H9 (cell line): ENCODE measurements at regions not wholly inside any gene's neighbourhood (a gene's known extent, or its start where the extent isn't known, plus 50 kb on each side); places are given as distances from the start of the nearest gene placed in this dataset.

ENCODE experiments used
- DNase-seq: peaks from one replicate; pipeline ENCODE4 v3.0.0-alpha.2; 2017
- H2AFZ ChIP-seq: one replicate; pipeline ENCODE4 v1.6.1; 2013; ENCODE audit warnings: mild to moderate bottlenecking, low read length, control low read depth, moderate library complexity
- H2AK5ac ChIP-seq: 2 replicates; pipeline ENCODE4 v1.6.1; 2013; ENCODE audit warnings: low read length, control low read depth, mixed read lengths; ENCODE audit not compliant: insufficient read length
- H2BK120ac ChIP-seq: one replicate; pipeline ENCODE4 v1.6.1; 2013; ENCODE audit warnings: low read depth, mild to moderate bottlenecking, low read length, control low read depth, inconsistent platforms; ENCODE audit not compliant: poor library complexity, severe bottlenecking
- H2BK12ac ChIP-seq: 2 replicates; pipeline ENCODE4 v1.6.1; 2013; ENCODE audit warnings: low read length, control low read depth, mixed read lengths, low read depth; ENCODE audit not compliant: insufficient read length
- H2BK15ac ChIP-seq: 2 replicates; pipeline ENCODE4 v1.6.1; 2013; ENCODE audit warnings: low read depth, low read length, control low read depth
- H2BK20ac ChIP-seq: one replicate; pipeline ENCODE4 v1.6.1; 2013; ENCODE audit warnings: low read depth, mild to moderate bottlenecking, low read length, control low read depth, inconsistent platforms; ENCODE audit not compliant: poor library complexity, severe bottlenecking
- H2BK5ac ChIP-seq: 2 replicates; pipeline ENCODE4 v1.6.1; 2013; ENCODE audit warnings: low read length, control low read depth, mixed read lengths; ENCODE audit not compliant: insufficient read length
- H3K14ac ChIP-seq: 2 replicates; pipeline ENCODE4 v1.6.1; 2013; ENCODE audit warnings: low read length, control low read depth; ENCODE audit not compliant: insufficient read depth
- H3K18ac ChIP-seq: 2 replicates; pipeline ENCODE4 v1.6.1; 2013; ENCODE audit warnings: low read depth, mild to moderate bottlenecking, mixed read lengths, low read length, control low read depth; ENCODE audit not compliant: insufficient read length
- H3K23ac ChIP-seq: 2 replicates; pipeline ENCODE4 v1.6.1; 2013; ENCODE audit warnings: low read length, control low read depth, mixed read lengths, low read depth; ENCODE audit not compliant: insufficient read length
- H3K23me2 ChIP-seq: 2 replicates; pipeline ENCODE4 v1.6.1; 2013; ENCODE audit warnings: low read depth, mild to moderate bottlenecking, mixed read lengths, low read length, control low read depth; ENCODE audit not compliant: insufficient read length, poor library complexity, severe bottlenecking
- H3K27ac ChIP-seq: 2 replicates; pipeline ENCODE4 v1.5.1; 2013; ENCODE audit warnings: low read length, control low read depth, mixed read lengths, low read depth; ENCODE audit not compliant: insufficient read length
- H3K27me3 ChIP-seq: 2 replicates; pipeline ENCODE4 v1.6.1; 2013; ENCODE audit warnings: low read length, control low read depth, inconsistent platforms; ENCODE audit not compliant: insufficient read depth
- H3K4ac ChIP-seq: 2 replicates; pipeline ENCODE4 v1.6.1; 2013; ENCODE audit warnings: low read depth, mild to moderate bottlenecking, control low read depth, inconsistent platforms, low read length, moderate library complexity
- H3K4me1 ChIP-seq: 2 replicates; pipeline ENCODE4 v1.6.1; 2013; ENCODE audit warnings: low read length, control low read depth, inconsistent platforms; ENCODE audit not compliant: insufficient read depth
- H3K4me2 ChIP-seq: 2 replicates; pipeline ENCODE4 v1.6.1; 2013; ENCODE audit warnings: low read length, control low read depth, mixed read lengths; ENCODE audit not compliant: insufficient read length, insufficient read depth
- H3K56ac ChIP-seq: 2 replicates; pipeline ENCODE4 v1.6.1; 2013; ENCODE audit warnings: low read depth, mild to moderate bottlenecking, mixed read lengths, low read length, control low read depth; ENCODE audit not compliant: insufficient read length
- H3K79me1 ChIP-seq: 2 replicates; pipeline ENCODE4 v1.6.1; 2013; ENCODE audit warnings: low read depth, mild to moderate bottlenecking, moderate library complexity, low read length, control low read depth, inconsistent platforms; ENCODE audit not compliant: insufficient read depth, poor library complexity, severe bottlenecking
- H3K79me2 ChIP-seq: 2 replicates; pipeline ENCODE4 v1.6.1; 2013; ENCODE audit warnings: low read length, control low read depth, inconsistent platforms; ENCODE audit not compliant: insufficient read depth
- H3K9ac ChIP-seq: 2 replicates; pipeline ENCODE4 v1.6.1; 2013; ENCODE audit warnings: low read length, control low read depth, mixed read lengths; ENCODE audit not compliant: insufficient read length; ENCODE audit errors: extremely low read depth
- H3K9me3 ChIP-seq: one replicate; pipeline ENCODE4 v1.6.1; 2013; ENCODE audit warnings: low read depth, low read length, inconsistent platforms; ENCODE audit not compliant: control insufficient read depth
- H3T11ph ChIP-seq: one replicate; pipeline ENCODE4 v1.6.1; 2013; ENCODE audit warnings: mild to moderate bottlenecking, low read length, control low read depth, inconsistent platforms
- H4K20me1 ChIP-seq: one replicate; pipeline ENCODE4 v1.6.1; 2013; ENCODE audit not compliant: control insufficient read depth, insufficient read length, insufficient read depth
- H4K5ac ChIP-seq: 2 replicates; pipeline ENCODE4 v1.6.1; 2013; ENCODE audit warnings: low read depth, mild to moderate bottlenecking, mixed read lengths, low read length, control low read depth; ENCODE audit not compliant: insufficient read length
- H4K8ac ChIP-seq: replicated peaks from 2 replicates; pipeline ENCODE4 v1.6.1; 2013; ENCODE audit warnings: low read length, control low read depth, mixed read lengths, low read depth; ENCODE audit not compliant: insufficient read length
- H4K91ac ChIP-seq: 2 replicates; pipeline ENCODE4 v1.6.1; 2013; ENCODE audit warnings: low read depth, mild to moderate bottlenecking, moderate library complexity, mixed read lengths, low read length, control low read depth; ENCODE audit not compliant: insufficient read length
- H3K27ac Mint-ChIP-seq, 3 experiments: 2 replicates in 2 of 3; 3 replicates in 1 of 3; pipeline ENCODE4 v1.8.0; 2020 to 2021; ENCODE audit warnings: mixed read lengths in 3 of 3, mild to moderate bottlenecking in 1 of 3, moderate library complexity in 1 of 3
- H3K27me3 Mint-ChIP-seq: 2 replicates; pipeline ENCODE4 v1.8.0; 2021; ENCODE audit warnings: low read depth, mild to moderate bottlenecking, moderate library complexity, mixed read lengths
- H3K36me3 Mint-ChIP-seq, 3 experiments: 2 replicates in 2 of 3; 3 replicates in 1 of 3; pipeline ENCODE4 v1.8.0; 2020 to 2021; ENCODE audit warnings: low read depth in 3 of 3, mixed read lengths in 3 of 3; ENCODE audit not compliant: insufficient read depth in 1 of 3
- H3K4me1 Mint-ChIP-seq, 2 experiments: 2 replicates each; pipeline ENCODE4 v1.8.0; 2020; ENCODE audit warnings: mixed read lengths in 2 of 2
- H3K4me3 Mint-ChIP-seq, 2 experiments: 2 replicates in 1 of 2; 3 replicates in 1 of 2; pipeline ENCODE4 v1.8.0; 2020 to 2021; ENCODE audit warnings: mild to moderate bottlenecking in 2 of 2, mixed read lengths in 2 of 2, moderate library complexity in 1 of 2
- H3K9me3 Mint-ChIP-seq, 2 experiments: 2 replicates in 1 of 2; 3 replicates in 1 of 2; pipeline ENCODE4 v1.8.0; 2020; ENCODE audit warnings: mild to moderate bottlenecking in 2 of 2, mixed read lengths in 2 of 2, moderate library complexity in 1 of 2
- WGBS: extraction: QIAGEN DNeasy Blood & Tissue Kit; methylation state at CpG from one replicate; pipeline ENCODE4 v1.1.7; 2013; ENCODE audit warnings: missing lambda C conversion rate, low lambda C conversion rate, mixed read lengths; ENCODE audit not compliant: insufficient read length; ENCODE audit errors: extremely low coverage; 5-methylcytosine and 5-hydroxymethylcytosine counted together
- TF ChIP-seq, protein P1 (sequence below): fragments of 200-600 bp; sonication (generic); conservative IDR thresholded peaks from 3 replicates; pipeline ENCODE4 v1.8.0; 2021; ENCODE audit warnings: antibody characterized with exemption, mild to moderate bottlenecking

DNA sequence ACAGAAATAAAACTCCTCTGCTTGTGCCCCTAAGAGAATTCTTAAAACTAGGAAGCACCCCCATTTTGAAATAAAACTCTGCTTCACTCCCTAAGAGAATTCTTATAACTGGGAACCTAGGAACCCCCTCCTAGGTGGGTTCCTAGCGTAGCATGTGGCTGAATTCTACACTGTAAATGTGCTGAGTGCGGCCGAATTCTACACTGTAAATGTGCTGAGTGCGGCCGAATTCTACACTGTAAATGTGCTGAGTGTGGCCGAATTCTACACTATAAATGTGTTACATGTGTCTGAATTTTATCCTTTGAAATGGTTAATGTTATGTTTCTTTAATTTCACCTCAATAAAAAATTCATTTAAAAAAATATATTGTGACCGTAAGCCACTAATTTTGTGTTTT is 79.3 kb downstream of the PSMB1 start:
- no peak for DNase-seq
- TF ChIP-seq, protein P1, sequence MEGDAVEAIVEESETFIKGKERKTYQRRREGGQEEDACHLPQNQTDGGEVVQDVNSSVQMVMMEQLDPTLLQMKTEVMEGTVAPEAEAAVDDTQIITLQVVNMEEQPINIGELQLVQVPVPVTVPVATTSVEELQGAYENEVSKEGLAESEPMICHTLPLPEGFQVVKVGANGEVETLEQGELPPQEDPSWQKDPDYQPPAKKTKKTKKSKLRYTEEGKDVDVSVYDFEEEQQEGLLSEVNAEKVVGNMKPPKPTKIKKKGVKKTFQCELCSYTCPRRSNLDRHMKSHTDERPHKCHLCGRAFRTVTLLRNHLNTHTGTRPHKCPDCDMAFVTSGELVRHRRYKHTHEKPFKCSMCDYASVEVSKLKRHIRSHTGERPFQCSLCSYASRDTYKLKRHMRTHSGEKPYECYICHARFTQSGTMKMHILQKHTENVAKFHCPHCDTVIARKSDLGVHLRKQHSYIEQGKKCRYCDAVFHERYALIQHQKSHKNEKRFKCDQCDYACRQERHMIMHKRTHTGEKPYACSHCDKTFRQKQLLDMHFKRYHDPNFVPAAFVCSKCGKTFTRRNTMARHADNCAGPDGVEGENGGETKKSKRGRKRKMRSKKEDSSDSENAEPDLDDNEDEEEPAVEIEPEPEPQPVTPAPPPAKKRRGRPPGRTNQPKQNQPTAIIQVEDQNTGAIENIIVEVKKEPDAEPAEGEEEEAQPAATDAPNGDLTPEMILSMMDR = no peak
- Histone ChIP-seq H4K8ac (no peak overlapping the region), H2BK120ac (no peak overlapping the region), H3K79me2 (no peaks in the 10 kb centered on the region), H2BK20ac (no peak overlapping the region), H3K4ac (no peak overlapping the region), H3K4me1 (no peaks in the 10 kb centered on the region), H4K91ac (no peak overlapping the region), H3K4me2 (no peak overlapping the region), H2BK5ac (no peak overlapping the region), H3K27me3 (no peaks in the 10 kb centered on the region), H3K23ac (no peak overlapping the region), H3K14ac (no peak overlapping the region), H3K56ac (no peak overlapping the region), H3K27ac (no peak overlapping the region), H3K23me2 (no peaks in the 10 kb centered on the region), H4K20me1 (no peaks in the 10 kb centered on the region), H2BK15ac (no peak overlapping the region), H2BK12ac (no peak overlapping the region), H3K79me1 (no peaks in the 10 kb centered on the region), H2AFZ (no peak overlapping the region), H3K9me3 (no peaks in the 10 kb centered on the region), H3T11ph (no peak overlapping the region), H3K9ac (no peak overlapping the region), H3K18ac (no peak overlapping the region), H2AK5ac (no peak overlapping the region), H4K5ac (no peak overlapping the region)
- H3K27ac Mint-ChIP-seq = no peak overlapping the region
- no peaks in the 10 kb centered on the region; a peak in 1 of 5 replicates for H3K9me3 Mint-ChIP-seq
- H3K36me3 Mint-ChIP-seq = no peaks in the 10 kb centered on the region
- WGBS = no CpG with 5 or more reads among the region's 7 CpGs
- no peaks in the 10 kb centered on the region for H3K4me1 Mint-ChIP-seq
- H3K4me3 Mint-ChIP-seq = no peak overlapping the region
- H3K27me3 Mint-ChIP-seq = peaks cover 3% of the 10 kb centered on the region
